UCSD-AML1 (cell line): ENCODE measurements at regions not wholly inside any gene's neighbourhood (a gene's known extent, or its start where the extent isn't known, plus 50 kb on each side); places are given as distances from the start of the nearest gene placed in this dataset.

Experiments used
- DNase-seq: peaks from one replicate; lab custom pipeline; 2025; ENCODE audit not compliant: unreplicated experiment; lab: John Stamatoyannopoulos, UW

DNA sequence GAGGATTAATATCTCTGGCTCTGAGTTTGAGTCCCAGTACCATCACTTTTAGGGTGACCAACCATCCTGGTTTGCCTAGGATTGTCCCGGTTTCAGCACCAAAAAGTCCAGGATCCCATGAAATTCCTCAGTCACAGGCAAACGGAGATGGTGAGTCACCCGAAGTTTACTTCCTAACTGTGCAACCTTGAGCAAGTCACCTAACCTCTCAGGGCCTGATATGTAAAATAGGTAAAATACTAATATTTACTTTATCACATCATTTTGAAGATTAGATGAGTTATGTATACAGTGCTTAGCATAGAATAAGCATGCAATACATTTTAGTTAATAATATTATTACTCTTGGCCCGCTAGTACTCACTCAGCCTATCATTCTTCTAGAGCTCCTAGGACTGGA is 91.1 kb upstream of the KCNMB2 start:
- DNase-seq = no peak

DNA sequence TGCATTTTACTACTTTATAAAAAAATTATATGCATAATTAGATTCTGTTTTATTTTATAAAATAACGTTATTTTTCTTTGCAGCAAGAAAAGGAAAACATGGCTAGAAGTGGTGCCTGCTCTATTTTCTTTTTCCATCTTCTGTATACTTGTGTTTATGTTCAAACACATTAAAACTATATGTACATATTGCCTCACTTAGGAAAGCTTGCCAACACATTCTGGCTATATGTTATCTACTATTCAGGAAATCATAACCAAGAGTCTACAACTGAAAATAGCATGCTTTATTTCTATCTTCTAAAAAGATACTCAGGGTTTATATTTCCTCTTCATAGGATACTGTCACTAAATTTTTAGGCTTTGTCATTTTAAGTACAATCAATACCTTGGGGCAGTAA is 90.2 kb upstream of the KCNMB2 start:
- DNase-seq = no peak

DNA sequence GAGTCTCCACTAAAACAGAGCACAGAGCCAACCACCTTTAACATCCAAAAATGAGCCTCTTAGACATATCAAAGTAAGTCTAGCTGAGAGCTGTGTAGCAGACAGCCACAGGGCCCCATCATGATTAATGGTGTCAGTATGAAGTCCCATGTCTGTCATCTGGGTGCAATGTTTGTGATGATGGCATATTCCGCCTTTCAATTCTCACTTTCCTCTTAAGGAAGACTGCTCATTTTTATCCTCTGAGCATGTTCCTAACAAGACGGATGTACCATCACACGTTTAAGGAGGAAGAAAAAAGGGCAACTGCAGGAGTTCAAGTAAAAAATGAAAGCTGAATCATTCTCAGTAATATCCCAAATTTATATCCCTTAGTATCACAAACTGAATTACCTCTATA is 85.8 kb upstream of the KCNMB2 start:
- DNase-seq = no peak

DNA sequence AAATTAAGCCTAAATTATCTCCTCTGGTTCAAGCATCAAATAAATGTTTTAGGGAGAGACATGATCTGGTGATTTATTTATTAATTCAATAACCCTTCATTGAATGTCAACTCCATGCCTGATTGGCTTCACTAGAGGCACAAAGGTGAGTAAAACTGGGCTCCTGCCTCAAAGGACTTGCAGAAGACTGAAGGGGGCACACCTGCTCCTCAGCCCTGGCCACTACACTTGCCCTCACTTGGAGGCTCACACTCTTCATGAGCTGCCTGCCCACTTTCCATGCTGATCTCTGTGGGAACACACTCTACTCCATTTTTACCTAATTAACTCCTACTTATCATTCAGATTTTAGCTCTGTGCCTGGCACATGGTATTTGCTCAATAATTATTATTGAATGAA is 84.4 kb upstream of the KCNMB2 start:
- no peak for DNase-seq

DNA sequence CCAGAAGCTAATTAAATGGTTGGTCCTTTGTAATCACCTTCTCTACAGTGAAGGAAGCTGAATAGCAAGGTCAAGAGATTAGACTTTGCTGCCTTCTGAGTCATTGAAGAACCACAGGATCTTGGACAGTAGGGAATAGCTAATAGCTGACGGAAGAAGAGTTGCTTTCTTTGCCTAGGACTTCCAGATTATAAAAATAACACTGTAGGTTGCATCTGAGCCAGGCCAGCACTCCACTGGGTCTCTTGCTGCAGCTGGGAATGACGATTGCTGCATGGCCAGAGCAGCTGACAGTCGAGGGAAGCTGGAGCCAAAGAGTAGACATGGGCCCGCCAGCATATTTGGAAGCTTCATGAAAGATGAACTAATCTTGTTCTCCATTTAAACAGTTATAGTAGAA is 81.5 kb upstream of the KCNMB2 start:
- DNase-seq = no peak

DNA sequence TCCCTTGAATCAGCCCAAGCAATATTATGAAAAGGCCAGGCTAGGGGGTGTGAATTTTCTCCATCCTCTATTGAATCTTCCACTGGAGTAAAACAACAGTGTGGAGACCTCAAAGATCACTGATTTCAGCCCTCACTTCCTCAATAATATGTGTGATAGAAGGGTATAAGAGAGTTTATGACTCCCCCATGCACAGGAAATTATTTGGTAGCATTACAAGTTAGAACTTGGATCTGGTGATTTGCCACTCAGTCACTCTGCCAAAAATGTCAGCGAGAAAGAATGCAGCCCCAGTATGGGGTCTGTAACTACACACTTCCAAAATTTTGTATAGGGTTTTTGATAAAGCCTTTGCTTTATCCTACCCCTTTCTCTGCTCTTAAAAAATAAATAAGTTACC is 81.0 kb upstream of the KCNMB2 start:
- DNase-seq = no peak

DNA sequence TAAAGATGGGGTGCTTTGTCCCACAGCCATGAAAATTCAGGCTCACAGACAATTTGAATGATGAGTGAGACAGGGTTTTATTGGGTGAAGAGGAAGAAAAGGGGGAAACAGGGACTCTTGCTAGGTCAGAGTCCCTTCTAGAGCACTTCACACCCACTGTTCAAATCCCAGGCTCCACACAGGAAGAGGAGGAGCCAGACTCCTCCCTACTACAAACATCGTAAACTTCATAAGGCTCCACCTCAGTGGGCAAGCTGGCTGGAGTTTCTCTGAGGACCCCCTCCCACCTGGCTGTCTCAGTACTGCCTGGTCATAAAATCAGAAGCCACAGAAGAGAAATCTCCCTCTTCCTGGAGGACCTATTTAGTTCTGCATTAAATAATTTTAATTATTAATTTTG is 80.3 kb upstream of the KCNMB2 start:
- DNase-seq = no peak

DNA sequence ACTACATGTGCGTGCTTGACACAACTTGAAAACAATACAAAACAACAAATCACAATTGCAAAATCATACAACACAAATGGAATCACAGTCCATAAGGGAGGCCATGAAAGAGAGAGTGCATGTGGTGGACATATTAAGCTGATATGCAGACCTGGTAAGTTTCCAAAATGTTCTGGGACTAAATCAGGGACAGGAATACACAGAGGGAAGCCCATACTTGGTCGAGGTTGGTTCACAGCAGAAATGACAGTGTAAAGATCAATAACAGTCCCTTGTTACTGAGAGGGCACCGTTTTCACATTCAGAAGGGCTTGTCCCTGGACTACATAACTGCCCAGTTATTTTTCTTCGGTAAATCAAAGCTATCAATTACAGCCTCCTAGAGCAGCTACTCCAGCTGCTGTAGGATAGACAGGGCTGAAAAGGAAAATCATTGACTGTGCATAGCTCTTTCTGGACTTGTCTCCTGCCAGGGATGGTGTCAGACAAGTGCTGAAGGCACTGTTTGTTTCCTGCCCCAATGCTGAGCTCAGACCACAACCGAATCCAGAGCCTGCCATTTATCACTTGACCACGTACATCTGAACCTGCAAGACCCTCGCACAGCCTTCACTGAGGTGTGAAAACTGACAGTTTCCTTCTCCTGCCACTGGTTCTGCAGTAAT is 79.5 kb upstream of the KCNMB2 start:
- DNase-seq = no peak

DNA sequence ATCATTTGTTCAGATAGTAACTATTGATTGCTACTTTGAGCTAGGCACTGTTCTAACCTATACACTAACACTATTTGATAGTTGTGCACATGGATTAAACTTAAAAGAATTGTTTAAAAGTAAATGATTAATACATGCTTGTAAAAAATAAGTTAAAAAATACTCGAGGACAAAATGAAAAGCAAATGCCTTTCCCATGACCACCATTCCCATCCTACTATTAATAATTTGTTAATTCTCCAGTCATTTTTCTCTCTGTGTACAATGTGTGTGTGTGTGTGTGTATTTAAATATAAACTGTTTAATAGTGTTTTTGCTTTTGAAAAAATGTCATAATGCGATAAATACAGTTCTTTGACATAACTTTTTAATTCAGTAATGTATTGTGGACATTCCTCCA is 78.7 kb upstream of the KCNMB2 start:
- DNase-seq = no peak

DNA sequence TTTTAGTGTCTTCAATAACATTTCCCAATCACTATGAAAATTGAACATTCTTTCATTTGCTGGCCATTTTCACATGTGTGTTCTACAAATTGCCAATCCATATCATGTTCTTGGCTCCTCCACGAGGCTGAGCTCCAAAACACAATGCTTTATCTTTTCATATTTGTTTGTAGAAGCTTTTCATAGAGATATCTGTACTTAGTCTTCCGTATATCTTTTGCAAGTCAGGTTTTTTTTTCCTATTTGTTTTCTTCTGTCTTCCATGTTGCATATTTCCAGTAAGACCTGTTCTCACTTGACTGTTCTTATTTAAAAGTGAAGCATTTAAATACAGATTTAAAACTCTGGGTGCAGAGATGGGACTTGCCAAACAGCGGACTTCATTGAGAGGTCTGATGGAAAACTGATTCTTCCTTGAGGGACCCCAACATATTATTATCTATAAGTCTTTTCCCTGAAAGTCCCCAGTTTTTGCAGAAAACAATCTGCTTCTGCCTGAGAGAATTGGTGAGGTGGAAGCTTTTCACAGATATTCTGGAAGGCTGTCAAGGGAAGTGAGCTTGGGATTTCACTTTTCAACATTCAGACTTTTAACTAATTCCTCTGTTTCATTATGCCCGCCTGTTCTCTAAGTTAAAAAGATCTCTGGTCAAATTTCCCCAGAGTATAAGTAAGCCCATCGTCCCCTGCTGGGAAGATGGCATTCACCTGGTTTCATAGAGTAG is 77.8 kb upstream of the KCNMB2 start:
- DNase-seq = no peak

DNA sequence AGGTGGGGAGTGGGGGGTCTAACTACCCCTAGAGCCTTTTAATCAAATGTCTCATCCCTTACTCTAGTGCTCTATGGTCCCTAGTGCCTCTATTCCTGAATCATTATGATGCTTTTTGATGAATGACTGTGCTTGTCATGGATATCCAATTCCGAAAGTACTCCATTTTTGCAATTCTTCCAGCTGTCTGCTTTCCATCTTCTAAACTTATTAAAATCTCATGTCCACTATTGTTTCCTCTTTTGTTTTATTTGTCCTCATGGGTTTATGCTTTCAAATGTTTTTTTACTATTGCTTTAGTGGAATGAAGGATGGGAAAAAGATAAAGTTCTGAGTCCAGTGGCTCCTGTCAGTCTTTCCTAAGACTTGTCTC is 77.2 kb upstream of the KCNMB2 start:
- no peak for DNase-seq

DNA sequence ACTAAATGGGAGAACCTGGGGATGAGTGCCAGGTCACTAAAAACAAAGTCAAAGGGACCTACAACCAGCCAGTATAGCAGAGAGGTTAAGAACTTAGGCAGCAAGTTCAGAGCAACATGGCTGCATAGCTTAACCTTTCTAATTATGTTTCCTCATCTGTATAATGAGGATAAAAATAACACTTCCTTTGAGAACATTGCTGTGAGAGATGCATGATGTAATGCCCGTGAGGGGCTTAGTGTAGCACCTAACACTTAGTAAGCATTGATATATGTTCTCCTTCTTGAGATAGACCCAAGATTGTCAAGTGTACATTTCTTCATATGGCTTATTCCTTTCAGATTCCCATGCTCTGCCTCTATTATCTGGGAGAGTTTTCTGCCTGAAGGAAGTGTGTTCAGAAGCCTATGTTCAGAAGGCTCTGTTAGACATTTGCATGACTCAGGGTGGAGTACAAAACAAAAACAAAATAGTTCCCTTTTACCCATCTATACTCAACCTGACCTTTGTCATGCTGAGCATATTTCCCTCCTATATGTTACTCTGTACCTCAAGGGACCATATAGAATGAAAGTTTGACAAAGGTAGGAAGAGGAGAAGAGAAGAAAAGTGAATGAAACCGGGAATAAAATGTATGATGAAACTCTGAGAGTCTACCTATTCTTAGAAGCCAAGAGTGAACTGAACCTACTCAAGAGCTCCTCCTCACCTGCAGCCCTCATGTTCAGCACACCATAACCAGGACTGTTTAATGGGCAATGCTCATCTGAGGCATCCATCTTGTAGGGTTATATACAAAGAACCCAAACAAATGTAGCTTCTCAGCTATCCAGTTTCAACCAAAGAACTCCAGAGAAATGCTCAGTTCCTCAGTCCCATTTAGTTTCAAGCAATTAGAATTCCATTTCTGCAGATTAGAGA is 70.7 kb upstream of the KCNMB2 start:
- DNase-seq = no peak

DNA sequence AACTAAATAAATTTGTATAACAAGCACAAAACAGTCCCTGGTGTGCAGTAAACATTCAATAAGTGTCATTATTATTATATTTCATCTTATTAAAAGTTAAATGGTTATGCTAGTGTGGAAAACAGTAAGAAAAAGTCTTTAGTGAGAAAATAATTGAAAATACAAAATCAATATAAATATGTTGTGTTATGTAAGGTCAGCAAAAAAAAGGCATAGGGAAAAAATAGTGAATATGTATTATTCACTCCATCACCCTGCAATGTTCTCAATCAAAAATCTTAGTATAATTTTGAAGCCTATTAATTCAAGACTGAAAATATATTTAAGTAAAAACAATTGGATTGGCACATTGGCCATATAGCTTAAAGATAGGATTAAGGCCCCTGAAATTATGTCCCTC is 63.3 kb upstream of the KCNMB2 start:
- DNase-seq = no peak

DNA sequence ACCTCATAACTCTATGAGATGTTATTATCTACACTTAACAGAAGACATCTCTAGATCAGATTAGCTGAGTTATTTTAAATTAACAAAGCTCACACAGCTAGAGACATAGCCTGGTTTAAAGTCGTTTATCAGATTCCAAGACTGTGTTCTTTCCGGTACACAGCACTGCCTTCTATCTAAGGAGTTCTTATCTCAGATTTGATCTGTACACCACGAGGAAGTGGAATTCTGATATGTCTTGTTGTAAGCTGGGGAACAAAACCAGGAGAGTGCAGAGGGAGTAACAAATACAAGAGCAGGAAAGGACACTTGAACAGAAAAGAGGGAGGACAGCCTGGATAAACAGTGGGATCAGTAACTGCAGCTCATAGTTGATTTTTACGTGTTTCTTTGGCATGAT is 61.7 kb upstream of the KCNMB2 start:
- DNase-seq = no peak

DNA sequence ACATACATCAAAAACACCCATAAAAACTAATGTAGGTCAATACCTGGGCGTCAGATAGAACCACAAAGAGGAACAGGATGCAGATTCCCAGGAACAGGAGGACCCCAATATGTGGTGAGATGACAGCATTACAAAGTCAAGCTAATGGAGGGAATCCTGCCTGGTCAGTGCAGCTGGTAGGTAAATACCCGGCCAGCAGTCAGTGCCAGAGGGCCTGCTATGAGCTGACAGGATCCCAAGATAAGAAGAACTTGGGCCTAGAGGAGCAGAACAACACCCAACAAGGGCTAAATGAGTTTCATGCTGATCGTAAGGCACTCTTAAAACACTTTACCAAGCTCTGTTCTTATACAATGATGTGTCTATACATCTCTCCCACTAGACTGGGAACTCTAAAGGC is 61.2 kb upstream of the KCNMB2 start:
- DNase-seq = no peak

DNA sequence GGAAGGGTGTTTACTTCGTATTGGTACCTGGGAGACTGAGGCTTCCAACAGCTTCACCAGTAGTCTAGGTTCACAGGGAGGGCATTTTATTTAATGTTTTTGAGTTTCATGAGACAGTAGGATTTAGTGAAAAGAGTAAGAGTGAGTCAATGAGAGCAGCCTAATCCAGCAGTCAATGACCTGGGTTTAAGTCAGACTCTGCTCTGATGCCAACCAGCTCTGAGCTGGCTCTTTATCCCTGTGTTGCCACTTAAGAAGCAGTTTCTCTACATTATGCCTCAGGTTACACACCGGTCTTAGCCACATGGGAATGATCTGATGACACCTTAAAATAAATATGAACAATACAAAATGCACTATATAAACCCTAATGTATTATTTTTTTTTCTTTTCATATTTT is 59.4 kb upstream of the KCNMB2 start:
- no peak for DNase-seq

DNA sequence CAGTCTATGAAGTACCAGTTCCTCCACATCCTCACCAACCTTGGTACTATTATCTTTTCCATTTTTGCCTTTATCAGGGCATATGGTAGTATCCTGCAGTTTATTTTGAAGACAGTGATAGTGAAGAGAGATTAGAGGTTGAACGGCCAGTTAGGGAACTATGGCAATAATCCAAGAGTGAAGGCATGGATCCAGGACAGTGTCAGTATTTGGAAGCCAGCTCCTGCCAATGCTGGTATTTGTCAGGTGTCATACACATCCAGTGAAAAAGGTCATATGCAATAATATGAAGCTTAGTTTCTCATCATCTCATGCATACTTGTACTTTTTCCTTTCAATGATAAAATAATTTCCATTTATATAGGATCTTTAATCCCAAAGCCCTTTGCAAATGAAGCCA is 56.8 kb upstream of the KCNMB2 start:
- DNase-seq = no peak

DNA sequence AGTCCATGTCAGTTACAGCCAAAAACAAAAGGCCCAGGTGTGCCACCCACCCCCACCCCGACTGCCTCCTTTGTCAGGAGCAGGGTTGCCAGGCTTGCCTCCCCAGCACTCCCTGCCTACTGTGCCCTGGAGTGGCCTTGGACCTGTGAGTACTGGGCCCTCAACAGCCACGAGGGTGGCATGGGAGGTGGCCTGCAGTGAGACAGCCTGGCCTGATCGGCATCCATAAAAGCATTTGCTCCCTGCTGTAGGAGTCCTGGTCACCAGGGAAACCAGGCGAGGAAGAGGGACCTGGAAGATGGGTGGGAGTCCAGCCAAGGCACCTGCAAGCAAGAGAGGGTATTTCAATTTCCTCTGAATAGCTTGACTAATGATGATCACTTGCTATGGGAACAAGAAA is 56.4 kb upstream of the KCNMB2 start:
- no peak for DNase-seq

DNA sequence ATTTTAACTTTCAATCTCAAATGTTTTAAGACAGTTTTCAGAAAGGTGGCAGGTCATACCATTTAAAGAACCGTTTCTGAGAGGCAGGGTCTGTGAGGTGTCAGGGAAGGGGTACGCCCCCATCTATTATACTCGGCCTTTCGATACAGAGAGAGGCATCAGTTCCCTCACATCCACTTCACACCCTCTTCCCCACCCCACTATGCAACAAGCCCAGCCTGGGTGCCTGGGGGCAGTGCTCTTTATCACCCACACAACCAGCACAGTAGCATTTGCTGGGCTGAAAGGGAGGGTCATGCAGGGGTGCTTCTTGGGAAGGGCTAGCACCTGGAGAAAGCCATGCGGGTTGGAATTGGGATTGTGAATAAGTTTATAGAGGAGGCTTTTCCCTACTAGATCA is 56.0 kb upstream of the KCNMB2 start:
- DNase-seq = no peak

DNA sequence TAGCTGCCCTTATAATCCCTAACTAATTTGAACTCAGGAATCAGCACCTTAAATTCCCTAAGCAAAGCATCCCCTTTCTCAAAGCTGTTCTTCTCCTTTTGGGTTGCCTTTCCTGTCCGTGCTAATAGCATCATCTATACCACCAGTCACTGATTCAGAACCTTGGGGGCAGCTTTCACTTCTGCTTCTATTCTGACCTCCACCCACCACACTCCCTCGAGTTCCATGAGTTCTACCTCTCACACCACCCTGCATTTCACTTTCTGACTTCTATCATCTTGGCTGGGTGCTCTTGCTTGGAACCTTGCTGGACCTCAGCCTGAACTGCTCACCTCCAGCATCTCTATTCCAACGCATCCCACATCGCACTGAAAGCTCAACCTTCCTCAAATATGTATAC is 55.4 kb upstream of the KCNMB2 start:
- no peak for DNase-seq

DNA sequence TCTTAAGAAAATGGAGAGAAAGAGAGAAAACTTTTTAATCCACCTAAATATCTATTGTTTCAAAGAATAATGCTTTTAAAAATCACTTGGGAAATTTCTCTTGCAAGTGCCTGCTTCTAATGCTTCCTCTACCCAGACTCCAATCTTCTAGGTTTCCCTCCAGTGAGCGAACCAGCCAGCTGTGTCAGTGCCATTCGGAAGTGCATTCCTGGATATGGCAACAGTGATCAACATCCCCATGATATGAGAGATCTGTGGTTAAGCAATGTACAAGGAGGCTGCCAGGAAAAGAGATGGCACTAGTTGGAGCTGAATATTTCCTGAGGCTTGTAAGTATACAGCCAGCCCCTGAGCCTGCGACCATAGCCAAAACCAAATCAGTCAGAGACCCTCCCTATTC is 53.3 kb upstream of the KCNMB2 start:
- no peak for DNase-seq

DNA sequence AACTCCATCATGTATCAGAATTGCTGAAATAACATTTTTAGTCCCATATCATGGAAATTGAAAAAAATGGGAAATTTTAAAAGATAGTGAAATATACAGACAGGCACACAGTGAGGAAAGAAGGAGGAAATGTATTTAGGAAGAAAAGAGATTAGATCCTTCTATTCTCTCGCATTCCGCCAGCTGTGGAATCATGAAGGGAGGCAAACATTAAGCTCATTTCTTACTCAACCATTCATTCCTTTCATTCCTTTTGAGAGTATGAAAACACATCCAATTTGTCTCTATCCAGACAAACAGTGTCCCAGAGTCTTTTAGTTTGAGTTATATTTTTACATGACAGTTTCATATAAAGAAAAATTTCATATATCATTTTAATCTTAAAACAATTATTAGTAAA is 52.5 kb upstream of the KCNMB2 start:
- no peak for DNase-seq
